ENCODE measurements at regions not wholly inside any gene's neighbourhood (a gene's known extent, or its start where the extent isn't known, plus 50 kb on each side); places are given as distances from the start of the nearest gene placed in this dataset.

- no peak for ATAC-seq
- intact Hi-C loops (cut with DNase I), result no loop called here
Measured at GRCh38 chr3:86648087-86648486, 342.9 kb downstream of the VGLL3 start.

GRCh38 chr3:86645756-86646155, 345.2 kb downstream of the VGLL3 start:
- Histone ChIP-seq H3K27ac (ENCODE audit: low read length) (no peak overlapping the region), H3K4me1 (ENCODE audit: control insufficient read depth, insufficient read depth, low read length) (no peaks in the 10 kb centered on the region), H3K4me3 (ENCODE audit: low read length) (no peak overlapping the region), H3K9me3 (ENCODE audit: control insufficient read depth, low read length) (no peaks in the 10 kb centered on the region), H3K27me3 (ENCODE audit: control insufficient read depth, insufficient read depth) (no peaks in the 10 kb centered on the region)
- no peak for ATAC-seq
- WGBS, result 81% methylated on average over 2 of the region's 2 CpGs
- intact Hi-C loops (cut with DNase I), result no loop called here
- DNase-seq, result no peak

More at GRCh38 chr3:86648087-86648486, 342.9 kb downstream of the VGLL3 start:
- Histone ChIP-seq H3K4me1 (ENCODE audit: control insufficient read depth, insufficient read depth, low read length) (no peaks in the 10 kb centered on the region), H3K9me3 (ENCODE audit: control insufficient read depth, low read length) (no peaks in the 10 kb centered on the region), H3K27ac (ENCODE audit: low read length) (no peak overlapping the region), H3K27me3 (ENCODE audit: control insufficient read depth, insufficient read depth) (no peaks in the 10 kb centered on the region), H3K4me3 (ENCODE audit: low read length) (no peak overlapping the region)
- WGBS, result 82% methylated on average over 1 of the region's 1 CpG
- no peak for DNase-seq

GRCh38 chr3:86634361-86634760, 356.6 kb downstream of the VGLL3 start:
- WGBS, result 71% methylated on average over 3 of the region's 3 CpGs
- H3K27ac ChIP-seq (ENCODE audit: low read length), result no peak overlapping the region
- intact Hi-C loops (cut with DNase I), result no loop called here
- no peaks in the 10 kb centered on the region for H3K4me1 ChIP-seq (ENCODE audit: control insufficient read depth, insufficient read depth, low read length)
- no peak for DNase-seq
- no peak for ATAC-seq
- H3K4me3 ChIP-seq (ENCODE audit: low read length), result no peak overlapping the region
- no peaks in the 10 kb centered on the region for H3K9me3 ChIP-seq (ENCODE audit: control insufficient read depth, low read length)
- H3K27me3 ChIP-seq (ENCODE audit: control insufficient read depth, insufficient read depth), result no peaks in the 10 kb centered on the region

GRCh38 chr3:86629511-86629910, 361.4 kb downstream of the VGLL3 start:
- no peak for DNase-seq
- WGBS, result 59% methylated on average over 4 of the region's 4 CpGs
- H3K9me3 ChIP-seq (ENCODE audit: control insufficient read depth, low read length), result no peaks in the 10 kb centered on the region
- H3K27me3 ChIP-seq (ENCODE audit: control insufficient read depth, insufficient read depth), result no peaks in the 10 kb centered on the region
- no peaks in the 10 kb centered on the region for H3K4me1 ChIP-seq (ENCODE audit: control insufficient read depth, insufficient read depth, low read length)
- intact Hi-C loops (cut with DNase I), result no loop called here
- ATAC-seq, result no peak
- no peak overlapping the region for H3K27ac ChIP-seq (ENCODE audit: low read length)
- H3K4me3 ChIP-seq (ENCODE audit: low read length), result no peak overlapping the region

- intact Hi-C loops (cut with DNase I), result no loop called here
- ATAC-seq, result no peak
- no peaks in the 10 kb centered on the region for H3K27me3 ChIP-seq (ENCODE audit: control insufficient read depth, insufficient read depth)
- no peak overlapping the region for H3K27ac ChIP-seq (ENCODE audit: low read length)
- DNase-seq, result no peak
- no peaks in the 10 kb centered on the region for H3K4me1 ChIP-seq (ENCODE audit: control insufficient read depth, insufficient read depth, low read length)
- no peak overlapping the region for H3K4me3 ChIP-seq (ENCODE audit: low read length)
- 82% methylated on average over 2 of the region's 2 CpGs for WGBS
- no peaks in the 10 kb centered on the region for H3K9me3 ChIP-seq (ENCODE audit: control insufficient read depth, low read length)
Measured at GRCh38 chr3:86624192-86624591, 366.8 kb downstream of the VGLL3 start.

- H3K4me3 ChIP-seq (ENCODE audit: low read length), result no peak overlapping the region
- no peaks in the 10 kb centered on the region for H3K27me3 ChIP-seq (ENCODE audit: control insufficient read depth, insufficient read depth)
- ATAC-seq (no peak), DNase-seq (no peak)
- intact Hi-C loops (cut with DNase I), result no loop called here
- H3K27ac ChIP-seq (ENCODE audit: low read length), result no peak overlapping the region
- H3K9me3 ChIP-seq (ENCODE audit: control insufficient read depth, low read length), result no peaks in the 10 kb centered on the region
- H3K4me1 ChIP-seq (ENCODE audit: control insufficient read depth, insufficient read depth, low read length), result no peaks in the 10 kb centered on the region
- 67% methylated on average over 5 of the region's 5 CpGs for WGBS
Measured at GRCh38 chr3:86618706-86619105, 372.2 kb downstream of the VGLL3 start.

GRCh38 chr3:86605166-86605565, 385.8 kb downstream of the VGLL3 start:
- ATAC-seq (no peak), DNase-seq (no peak)
- no peak overlapping the region for H3K27ac ChIP-seq (ENCODE audit: low read length)
- no peaks in the 10 kb centered on the region for H3K9me3 ChIP-seq (ENCODE audit: control insufficient read depth, low read length)
- intact Hi-C loops (cut with DNase I), result no loop called here
- no peaks in the 10 kb centered on the region for H3K27me3 ChIP-seq (ENCODE audit: control insufficient read depth, insufficient read depth)
- no peaks in the 10 kb centered on the region for H3K4me1 ChIP-seq (ENCODE audit: control insufficient read depth, insufficient read depth, low read length)
- WGBS, result 50% methylated on average over 2 of the region's 2 CpGs
- H3K4me3 ChIP-seq (ENCODE audit: low read length), result no peak overlapping the region

- H3K27me3 ChIP-seq (ENCODE audit: control insufficient read depth, insufficient read depth), result no peaks in the 10 kb centered on the region
- ATAC-seq (no peak), DNase-seq (no peak)
- H3K4me1 ChIP-seq (ENCODE audit: control insufficient read depth, insufficient read depth, low read length), result no peaks in the 10 kb centered on the region
- intact Hi-C loops (cut with DNase I), result no loop called here
- no peaks in the 10 kb centered on the region for H3K9me3 ChIP-seq (ENCODE audit: control insufficient read depth, low read length)
- WGBS, result 64% methylated on average over 3 of the region's 3 CpGs
- H3K4me3 ChIP-seq (ENCODE audit: low read length), result no peak overlapping the region
- no peak overlapping the region for H3K27ac ChIP-seq (ENCODE audit: low read length)
Measured at GRCh38 chr3:86595696-86596095, 395.3 kb downstream of the VGLL3 start.

GRCh38 chr3:86594838-86595237, 396.1 kb downstream of the VGLL3 start:
- Histone ChIP-seq H3K27ac (ENCODE audit: low read length) (no peak overlapping the region), H3K4me1 (ENCODE audit: control insufficient read depth, insufficient read depth, low read length) (no peaks in the 10 kb centered on the region), H3K9me3 (ENCODE audit: control insufficient read depth, low read length) (no peaks in the 10 kb centered on the region), H3K27me3 (ENCODE audit: control insufficient read depth, insufficient read depth) (no peaks in the 10 kb centered on the region), H3K4me3 (ENCODE audit: low read length) (no peak overlapping the region)
- intact Hi-C loops (cut with DNase I), result no loop called here
- ATAC-seq (no peak), DNase-seq (no peak)
- 20% methylated on average over 1 of the region's 1 CpG for WGBS

- Histone ChIP-seq H3K4me3 (ENCODE audit: low read length) (no peak overlapping the region), H3K9me3 (ENCODE audit: control insufficient read depth, low read length) (no peaks in the 10 kb centered on the region), H3K27me3 (ENCODE audit: control insufficient read depth, insufficient read depth) (no peaks in the 10 kb centered on the region), H3K4me1 (ENCODE audit: control insufficient read depth, insufficient read depth, low read length) (no peaks in the 10 kb centered on the region), H3K27ac (ENCODE audit: low read length) (no peak overlapping the region)
- no peak for ATAC-seq
- DNase-seq, result no peak
- intact Hi-C loops (cut with DNase I), result no loop called here
- WGBS, result 50% methylated on average over 2 of the region's 2 CpGs
Measured at GRCh38 chr3:86578071-86578470, 412.9 kb downstream of the VGLL3 start.

- no peak overlapping the region for H3K27ac ChIP-seq (ENCODE audit: low read length)
- H3K4me3 ChIP-seq (ENCODE audit: low read length), result no peak overlapping the region
- DNase-seq (no peak), ATAC-seq (no peak)
- H3K9me3 ChIP-seq (ENCODE audit: control insufficient read depth, low read length), result no peaks in the 10 kb centered on the region
- intact Hi-C loops (cut with DNase I), result no loop called here
- H3K4me1 ChIP-seq (ENCODE audit: control insufficient read depth, insufficient read depth, low read length), result no peaks in the 10 kb centered on the region
- WGBS, result 9% methylated on average over 2 of the region's 2 CpGs
- no peaks in the 10 kb centered on the region for H3K27me3 ChIP-seq (ENCODE audit: control insufficient read depth, insufficient read depth)
Measured at GRCh38 chr3:86563400-86563970, 427.5 kb downstream of the VGLL3 start.

GRCh38 chr3:86562090-86562489, 428.9 kb downstream of the VGLL3 start:
- WGBS, result 53% methylated on average over 1 of the region's 1 CpG
- Histone ChIP-seq H3K4me3 (ENCODE audit: low read length) (no peak overlapping the region), H3K9me3 (ENCODE audit: control insufficient read depth, low read length) (no peaks in the 10 kb centered on the region), H3K27me3 (ENCODE audit: control insufficient read depth, insufficient read depth) (no peaks in the 10 kb centered on the region), H3K27ac (ENCODE audit: low read length) (no peak overlapping the region), H3K4me1 (ENCODE audit: control insufficient read depth, insufficient read depth, low read length) (no peaks in the 10 kb centered on the region)
- ATAC-seq (no peak), DNase-seq (no peak)
- intact Hi-C loops (cut with DNase I), result no loop called here

Measured in right cardiac atrium (tissue), 5 donors.